K562 (cell line): ENCODE measurements at regions not wholly inside any gene's neighbourhood (a gene's known extent, or its start where the extent isn't known, plus 50 kb on each side); places are given as distances from the start of the nearest gene placed in this dataset.

Experiments
- EZH2 ChIP-seq: IDR thresholded peaks from 2 replicates; pipeline ENCODE4 v1.6.1; 2012; ENCODE audit warnings: low read depth, mild to moderate bottlenecking, inconsistent platforms, low read length, borderline replicate concordance
- FOXM1 ChIP-seq, 2 experiments: fragments of 450-650 bp in 1 of 2; sonication (generic) in 1 of 2; formaldehyde crosslinking in 1 of 2; IDR thresholded peaks; 2 replicates each; pipeline versions ENCODE4 v1.6.1 to v1.9.0; 2017 to 2022; ENCODE audit warnings: low read depth in 2 of 2, mild to moderate bottlenecking in 2 of 2, missing genetic modification reagents in 1 of 2, moderate library complexity in 1 of 2
- KAT2B ChIP-seq: IDR thresholded peaks from one replicate; pipeline ENCODE4 v1.6.1; 2012; ENCODE audit warnings: low read depth, mild to moderate bottlenecking, control low read depth, inconsistent platforms, low read length, moderate library complexity
- KAT7 ChIP-seq: sonication (generic); formaldehyde crosslinking; IDR thresholded peaks from 2 replicates; pipeline ENCODE4 v1.8.0; 2022; ENCODE audit warnings: missing genetic modification reagents, mild to moderate bottlenecking, borderline replicate concordance
- SIN3A ChIP-seq, 2 experiments: fragments of 150-350 bp in 1 of 2; IDR thresholded peaks; 2 replicates each; pipeline ENCODE4 v1.6.1; 2011 to 2016; ENCODE audit warnings: borderline replicate concordance in 2 of 2, low read depth in 2 of 2, low read length in 2 of 2, mild to moderate bottlenecking in 2 of 2, moderate library complexity in 2 of 2; ENCODE audit not compliant: control insufficient read depth in 1 of 2
- SMARCC2 ChIP-seq: fragments of 450-650 bp; IDR thresholded peaks from 2 replicates; pipeline ENCODE4 v1.6.1; 2017; ENCODE audit warnings: antibody characterized with exemption, moderate library complexity, mild to moderate bottlenecking, low read depth
- XRCC4 ChIP-seq: IDR thresholded peaks from one replicate; pipeline ENCODE4 v1.6.1; 2011; ENCODE audit not compliant: insufficient read depth, insufficient read length; ENCODE audit errors: extremely low read depth
- ZNF324 ChIP-seq: fragments of 250-450 bp; sonication (Bioruptor Pico); IDR thresholded peaks from 2 replicates; pipeline ENCODE4 v1.4.0; 2020; ENCODE audit warnings: mild to moderate bottlenecking
- ZNF41 ChIP-seq: fragments of 250-450 bp; sonication (Bioruptor Pico); conservative IDR thresholded peaks from 2 replicates; pipeline ENCODE4 v1.4.0; 2020; ENCODE audit warnings: mild to moderate bottlenecking
- TF ChIP-seq, protein P1 (sequence below), 3 experiments: IDR thresholded peaks in 2 of 3; conservative IDR thresholded peaks in 1 of 3; 2 replicates each; pipeline ENCODE4 v1.5.1; 2011 to 2012; ENCODE audit warnings: low read length in 3 of 3, mild to moderate bottlenecking in 3 of 3, control low read depth in 2 of 3, improper control_type of control experiment in 1 of 3, inconsistent platforms in 1 of 3, low read depth in 1 of 3, mixed read lengths in 1 of 3, moderate library complexity in 1 of 3; ENCODE audit not compliant: insufficient read depth in 2 of 3

DNA sequence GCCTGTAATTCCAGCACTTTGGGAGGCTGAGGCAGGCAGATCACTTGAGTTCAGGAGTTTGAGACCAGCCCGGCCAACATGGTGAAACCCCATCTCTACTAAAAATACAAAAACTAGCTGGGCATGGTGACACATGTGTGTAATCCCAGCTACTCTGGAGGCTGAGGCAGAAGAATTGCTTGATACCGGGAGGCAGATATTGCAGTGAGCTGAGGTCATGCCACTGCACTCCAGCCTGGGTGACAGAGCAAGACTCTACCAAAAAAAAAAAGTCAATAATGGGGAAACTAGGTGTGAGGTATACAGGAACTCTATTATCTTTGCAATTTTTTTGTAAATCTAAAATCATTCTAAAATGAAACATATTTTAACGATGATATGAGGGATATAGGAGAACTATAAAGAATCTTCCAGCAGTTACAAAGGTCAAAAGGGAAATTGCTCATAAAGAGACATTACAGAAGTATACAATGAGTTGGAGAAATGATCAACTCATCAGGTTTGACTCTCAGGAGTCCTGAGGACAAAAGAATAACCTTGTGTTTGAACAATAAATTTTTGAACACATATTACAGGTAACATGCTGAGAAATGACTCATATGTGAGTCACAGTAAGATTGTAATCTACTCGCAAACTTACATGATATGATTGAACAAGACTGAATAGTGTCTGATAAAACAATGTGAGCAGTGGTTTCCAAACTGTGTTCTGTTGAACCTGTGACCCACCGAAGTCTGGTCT lies 272.6 kb downstream of the FGFR2 start:
- TF ChIP-seq ZNF41 (no peak), SIN3A (IDR thresholded peaks at IDR 0.05; ENCODE audit: borderline replicate concordance in 2 of 2, control insufficient read depth in 1 of 2, low read depth in 2 of 2, low read length in 2 of 2) (no peak), SMARCC2 (no peak), FOXM1 (IDR thresholded peaks at IDR 0.05; ENCODE audit: low read depth) (no peak), FOXM1 (CRISPR knock-in tag; IDR thresholded peaks at IDR 0.05; ENCODE audit: low read depth) (no peak), KAT7 (CRISPR knock-in tag) (no peak), KAT2B (no peak), EZH2 (no peak), XRCC4 (no peak), ZNF324 (CRISPR knock-in tag) (no peak)
- TF ChIP-seq, protein P1, sequence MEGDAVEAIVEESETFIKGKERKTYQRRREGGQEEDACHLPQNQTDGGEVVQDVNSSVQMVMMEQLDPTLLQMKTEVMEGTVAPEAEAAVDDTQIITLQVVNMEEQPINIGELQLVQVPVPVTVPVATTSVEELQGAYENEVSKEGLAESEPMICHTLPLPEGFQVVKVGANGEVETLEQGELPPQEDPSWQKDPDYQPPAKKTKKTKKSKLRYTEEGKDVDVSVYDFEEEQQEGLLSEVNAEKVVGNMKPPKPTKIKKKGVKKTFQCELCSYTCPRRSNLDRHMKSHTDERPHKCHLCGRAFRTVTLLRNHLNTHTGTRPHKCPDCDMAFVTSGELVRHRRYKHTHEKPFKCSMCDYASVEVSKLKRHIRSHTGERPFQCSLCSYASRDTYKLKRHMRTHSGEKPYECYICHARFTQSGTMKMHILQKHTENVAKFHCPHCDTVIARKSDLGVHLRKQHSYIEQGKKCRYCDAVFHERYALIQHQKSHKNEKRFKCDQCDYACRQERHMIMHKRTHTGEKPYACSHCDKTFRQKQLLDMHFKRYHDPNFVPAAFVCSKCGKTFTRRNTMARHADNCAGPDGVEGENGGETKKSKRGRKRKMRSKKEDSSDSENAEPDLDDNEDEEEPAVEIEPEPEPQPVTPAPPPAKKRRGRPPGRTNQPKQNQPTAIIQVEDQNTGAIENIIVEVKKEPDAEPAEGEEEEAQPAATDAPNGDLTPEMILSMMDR (IDR thresholded peaks at IDR 0.05 in 2 of 3, conservative IDR thresholded peaks at IDR 0.05 in 1 of 3; ENCODE audit: insufficient read depth in 2 of 3, low read depth in 1 of 3, low read length in 3 of 3), result no peak
